ENCODE measurements at regions not wholly inside any gene's neighbourhood (a gene's known extent, or its start where the extent isn't known, plus 50 kb on each side); places are given as distances from the start of the nearest gene placed in this dataset.
"Not testable (repeated sequence)": the region's sequence is repeated elsewhere in the genome, so short reads cannot be mapped to it uniquely, and the experiment has no call there.

DNA sequence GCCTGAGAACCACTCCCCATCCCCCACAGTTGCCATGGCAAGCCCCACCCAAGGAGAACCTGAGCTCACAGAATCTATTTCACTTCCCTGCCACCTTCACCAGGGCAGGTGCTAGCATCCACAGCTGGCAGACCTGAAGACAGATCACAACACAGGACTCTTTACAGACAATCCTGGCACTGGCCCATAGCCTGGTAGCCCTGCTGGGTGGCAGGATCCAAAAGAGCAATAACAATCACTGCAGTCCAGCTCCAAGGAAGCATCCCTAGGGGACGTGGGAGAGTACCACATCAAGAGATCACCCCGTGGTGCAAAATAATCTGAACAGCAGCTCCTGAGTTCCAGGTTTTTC, 463.2 kb upstream of the PIK3R1 start:
- TF ChIP-seq CTCF (IDR thresholded peaks at IDR 0.05; ENCODE audit: low read depth, low read length) = no peak
- DNase-seq (ENCODE audit: extremely low read depth, low read depth) = no peak

- TF ChIP-seq CTCF (IDR thresholded peaks at IDR 0.05; ENCODE audit: low read depth, low read length) = no peak
- no peak for DNase-seq (ENCODE audit: extremely low read depth, low read depth)
Observed at GRCh38 chr5:67748165-67748690, 467.3 kb upstream of the PIK3R1 start.

- DNase-seq (ENCODE audit: extremely low read depth, low read depth) = no peak
- no peak for TF ChIP-seq CTCF (IDR thresholded peaks at IDR 0.05; ENCODE audit: low read depth, low read length)
Observed at GRCh38 chr5:67747096-67747495, 468.5 kb upstream of the PIK3R1 start.

GRCh38 chr5:67746608-67747007, 468.9 kb upstream of the PIK3R1 start:
- DNase-seq (ENCODE audit: extremely low read depth, low read depth) = not testable (repeated sequence)

DNA sequence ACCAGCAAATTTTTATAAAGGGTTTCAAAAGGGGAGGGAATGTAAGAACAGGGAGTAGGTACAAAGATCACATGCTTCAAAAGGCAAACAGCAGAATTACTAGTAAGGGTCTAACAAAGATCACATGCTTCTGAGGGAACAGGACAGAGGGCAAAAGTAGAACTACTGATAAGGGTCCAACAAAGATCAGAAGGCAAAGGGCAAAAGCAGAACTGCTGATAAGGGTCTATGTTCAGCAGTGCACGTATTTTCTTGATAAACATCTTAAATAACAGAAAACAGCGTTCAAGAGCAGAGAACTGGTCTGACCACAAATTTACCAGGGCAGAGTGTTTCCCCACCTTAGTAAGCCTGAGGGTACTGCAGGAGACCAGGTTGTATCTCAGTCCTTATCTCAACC, 469.5 kb upstream of the PIK3R1 start:
- no peak for DNase-seq (ENCODE audit: extremely low read depth, low read depth)
- TF ChIP-seq CTCF (IDR thresholded peaks at IDR 0.05; ENCODE audit: low read depth, low read length) = no peak

- TF ChIP-seq CTCF (IDR thresholded peaks at IDR 0.05; ENCODE audit: low read depth, low read length) = no peak
- DNase-seq (ENCODE audit: extremely low read depth, low read depth) = no peak
Observed at GRCh38 chr5:67732921-67733320, 482.6 kb upstream of the PIK3R1 start.

DNA sequence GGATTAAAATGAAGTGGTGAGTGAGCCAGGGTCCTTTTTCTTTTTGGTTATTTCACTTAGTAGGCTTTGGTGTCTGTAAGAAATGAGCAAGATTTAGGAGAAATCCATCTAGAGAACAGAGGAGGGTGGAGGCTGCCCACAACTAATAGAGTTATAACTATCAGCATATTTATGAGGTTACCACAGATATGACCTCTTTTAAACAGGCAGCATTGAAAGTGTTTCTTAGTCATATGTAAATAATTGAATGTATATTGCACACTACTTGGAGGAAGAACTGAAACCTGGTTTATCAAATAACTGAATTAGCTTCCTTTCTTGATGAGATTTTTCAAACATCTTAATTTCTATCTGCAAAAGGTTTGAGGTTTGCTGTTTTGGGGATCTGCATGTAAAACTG, 483.1 kb upstream of the PIK3R1 start:
- DNase-seq (ENCODE audit: extremely low read depth, low read depth) = no peak
- TF ChIP-seq CTCF (IDR thresholded peaks at IDR 0.05; ENCODE audit: low read depth, low read length) = no peak

DNA sequence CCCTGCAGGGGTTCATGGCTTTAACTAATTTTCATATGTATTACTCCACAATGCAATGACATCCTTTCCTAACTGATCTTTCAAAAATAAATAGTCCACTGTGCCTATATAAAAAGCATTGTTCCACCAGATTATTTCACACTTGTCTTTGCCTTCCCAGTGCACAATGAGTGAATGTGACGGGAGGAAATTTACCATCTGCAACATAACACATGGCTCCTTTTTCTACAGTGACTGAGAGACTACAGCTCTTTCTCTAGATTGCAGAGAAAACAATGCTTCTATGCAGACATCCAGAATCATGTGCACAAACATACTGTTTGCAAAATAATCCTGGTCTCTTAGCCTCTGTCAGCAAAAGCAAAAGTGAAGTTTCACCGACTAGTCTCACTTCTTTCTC, 483.7 kb upstream of the PIK3R1 start:
- TF ChIP-seq CTCF (IDR thresholded peaks at IDR 0.05; ENCODE audit: low read depth, low read length) = no peak
- DNase-seq (ENCODE audit: extremely low read depth, low read depth) = no peak

Data from AG09319 (cell line).